ENCODE measurements at regions not wholly inside any gene's neighbourhood (a gene's known extent, or its start where the extent isn't known, plus 50 kb on each side); places are given as distances from the start of the nearest gene placed in this dataset.

DNA sequence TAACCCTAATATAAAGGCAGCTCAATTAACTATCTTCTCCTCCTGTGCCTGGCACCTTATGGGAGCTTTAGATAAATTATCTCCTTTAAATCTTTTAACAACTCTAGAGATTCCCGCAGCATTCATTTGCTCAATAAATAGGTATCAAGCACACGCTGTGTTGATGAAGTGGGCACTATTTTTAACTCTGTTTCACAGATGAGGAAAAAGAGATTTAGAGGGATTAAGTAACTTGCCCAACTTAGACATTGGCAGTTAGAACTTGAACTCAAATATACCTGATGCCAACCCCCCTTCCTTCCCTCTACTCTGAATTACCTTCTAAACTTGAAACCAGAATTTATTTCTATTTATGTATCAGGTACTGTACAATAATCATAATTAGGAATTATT lies 112.4 kb downstream of the SH3TC2 start:
- ATAC-seq (ENCODE audit: insufficient read depth, low FRiP score) (no peak), DNase-seq (no peak)
- Histone ChIP-seq H3K9me3 (ENCODE audit: control insufficient read depth in 4 of 4, insufficient read depth in 3 of 4, low read length in 3 of 4) (no peaks in the 10 kb centered on the region), H3K4me3 (no peak overlapping the region), H3K27me3 (ENCODE audit: control insufficient read depth in 3 of 3, insufficient read depth in 3 of 3, low read length in 2 of 3) (no peaks in the 10 kb centered on the region), H3K4me1 (ENCODE audit: control insufficient read depth in 5 of 5, insufficient read depth in 5 of 5, low read length in 5 of 5) (no peaks in the 10 kb centered on the region), H3K9ac (ENCODE audit: insufficient read depth in 1 of 2, low read length in 2 of 2) (no peak overlapping the region), H3K27ac (ENCODE audit: low read depth in 1 of 2, low read length in 1 of 2) (peak overlapping the region; percentile 60 to 78), H3K36me3 (ENCODE audit: control insufficient read depth in 4 of 4, insufficient read depth in 4 of 4, low read length in 4 of 4) (no peaks in the 10 kb centered on the region)
- TF ChIP-seq, protein P1, sequence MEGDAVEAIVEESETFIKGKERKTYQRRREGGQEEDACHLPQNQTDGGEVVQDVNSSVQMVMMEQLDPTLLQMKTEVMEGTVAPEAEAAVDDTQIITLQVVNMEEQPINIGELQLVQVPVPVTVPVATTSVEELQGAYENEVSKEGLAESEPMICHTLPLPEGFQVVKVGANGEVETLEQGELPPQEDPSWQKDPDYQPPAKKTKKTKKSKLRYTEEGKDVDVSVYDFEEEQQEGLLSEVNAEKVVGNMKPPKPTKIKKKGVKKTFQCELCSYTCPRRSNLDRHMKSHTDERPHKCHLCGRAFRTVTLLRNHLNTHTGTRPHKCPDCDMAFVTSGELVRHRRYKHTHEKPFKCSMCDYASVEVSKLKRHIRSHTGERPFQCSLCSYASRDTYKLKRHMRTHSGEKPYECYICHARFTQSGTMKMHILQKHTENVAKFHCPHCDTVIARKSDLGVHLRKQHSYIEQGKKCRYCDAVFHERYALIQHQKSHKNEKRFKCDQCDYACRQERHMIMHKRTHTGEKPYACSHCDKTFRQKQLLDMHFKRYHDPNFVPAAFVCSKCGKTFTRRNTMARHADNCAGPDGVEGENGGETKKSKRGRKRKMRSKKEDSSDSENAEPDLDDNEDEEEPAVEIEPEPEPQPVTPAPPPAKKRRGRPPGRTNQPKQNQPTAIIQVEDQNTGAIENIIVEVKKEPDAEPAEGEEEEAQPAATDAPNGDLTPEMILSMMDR (IDR thresholded peaks at IDR 0.05; ENCODE audit: control extremely low read depth, extremely low read depth) = no peak
- 63 to 73% methylated on average over 2 of the region's 2 CpGs for WGBS, 2 donors

GRCh38 chr5:148950892-148951291 lies 112.0 kb downstream of the SH3TC2 start:
- Histone ChIP-seq H3K9me3 (ENCODE audit: control insufficient read depth in 4 of 4, insufficient read depth in 3 of 4, low read length in 3 of 4) (no peaks in the 10 kb centered on the region), H3K4me3 (no peak overlapping the region), H3K27ac (ENCODE audit: low read depth in 1 of 2, low read length in 1 of 2) (no peak overlapping the region), H3K4me1 (ENCODE audit: control insufficient read depth in 5 of 5, insufficient read depth in 5 of 5, low read length in 5 of 5) (no peaks in the 10 kb centered on the region), H3K9ac (ENCODE audit: insufficient read depth in 1 of 2, low read length in 2 of 2) (no peak overlapping the region), H3K27me3 (ENCODE audit: control insufficient read depth in 3 of 3, insufficient read depth in 3 of 3, low read length in 2 of 3) (no peaks in the 10 kb centered on the region), H3K36me3 (ENCODE audit: control insufficient read depth in 4 of 4, insufficient read depth in 4 of 4, low read length in 4 of 4) (no peaks in the 10 kb centered on the region)
- ATAC-seq (ENCODE audit: insufficient read depth, low FRiP score) = no peak
- TF ChIP-seq, protein P1 (IDR thresholded peaks at IDR 0.05; ENCODE audit: control extremely low read depth, extremely low read depth) = no peak
- WGBS, 2 donors = 61 to 87% methylated on average over 1 of the region's 1 CpG
- no peak for DNase-seq

DNA sequence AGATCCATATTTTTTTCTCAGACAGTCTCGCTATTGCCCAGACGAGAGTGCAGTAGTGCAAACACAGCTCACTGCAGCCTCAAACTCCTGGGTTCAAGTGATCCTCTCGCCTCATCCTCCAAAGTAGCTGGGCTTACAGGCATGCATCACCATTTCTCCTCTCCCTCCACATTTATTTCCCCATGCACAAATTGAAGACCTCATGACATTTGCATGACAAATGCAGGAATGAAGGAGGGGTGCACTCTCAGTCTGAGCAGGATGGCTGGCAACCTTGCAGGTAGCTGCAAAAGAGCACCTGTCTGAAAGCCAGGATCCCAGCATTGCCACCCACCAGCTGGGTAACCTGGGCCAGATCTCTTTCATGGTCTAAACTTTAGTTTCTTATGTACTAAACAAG lies 111.2 kb downstream of the SH3TC2 start:
- ATAC-seq (ENCODE audit: insufficient read depth, low FRiP score) = no peak
- WGBS, 2 donors = 95% methylated on average over 3 of the region's 3 CpGs
- DNase-seq = no peak
- Histone ChIP-seq H3K27ac (ENCODE audit: low read depth in 1 of 2, low read length in 1 of 2) (no peak overlapping the region), H3K9me3 (ENCODE audit: control insufficient read depth in 4 of 4, insufficient read depth in 3 of 4, low read length in 3 of 4) (no peaks in the 10 kb centered on the region), H3K4me3 (no peak overlapping the region), H3K36me3 (ENCODE audit: control insufficient read depth in 4 of 4, insufficient read depth in 4 of 4, low read length in 4 of 4) (no peaks in the 10 kb centered on the region), H3K9ac (ENCODE audit: insufficient read depth in 1 of 2, low read length in 2 of 2) (no peak overlapping the region), H3K4me1 (ENCODE audit: control insufficient read depth in 5 of 5, insufficient read depth in 5 of 5, low read length in 5 of 5) (no peaks in the 10 kb centered on the region), H3K27me3 (ENCODE audit: control insufficient read depth in 3 of 3, insufficient read depth in 3 of 3, low read length in 2 of 3) (no peaks in the 10 kb centered on the region)
- TF ChIP-seq, protein P1 (IDR thresholded peaks at IDR 0.05; ENCODE audit: control extremely low read depth, extremely low read depth) = no peak

GRCh38 chr5:148952097-148952867 lies 110.6 kb downstream of the SH3TC2 start:
- Histone ChIP-seq H3K4me1 (ENCODE audit: control insufficient read depth in 5 of 5, insufficient read depth in 5 of 5, low read length in 5 of 5) (peaks cover 0 to 3% (median 0%) of the 10 kb centered on the region in 5 donors), H3K4me3 (no peak overlapping the region), H3K9me3 (ENCODE audit: control insufficient read depth in 4 of 4, insufficient read depth in 3 of 4, low read length in 3 of 4) (no peaks in the 10 kb centered on the region), H3K27ac (ENCODE audit: low read depth in 1 of 2, low read length in 1 of 2) (no peak overlapping the region), H3K36me3 (ENCODE audit: control insufficient read depth in 4 of 4, insufficient read depth in 4 of 4, low read length in 4 of 4) (no peaks in the 10 kb centered on the region), H3K27me3 (ENCODE audit: control insufficient read depth in 3 of 3, insufficient read depth in 3 of 3, low read length in 2 of 3) (no peaks in the 10 kb centered on the region), H3K9ac (ENCODE audit: insufficient read depth in 1 of 2, low read length in 2 of 2) (no peak overlapping the region)
- TF ChIP-seq, protein P1 (IDR thresholded peaks at IDR 0.05; ENCODE audit: control extremely low read depth, extremely low read depth) = no peak
- no peak for DNase-seq
- no peak for ATAC-seq (ENCODE audit: insufficient read depth, low FRiP score)
- WGBS, 2 donors = 57 to 75% methylated on average over 8 of the region's 8 CpGs
